ENCODE measurements at regions not wholly inside any gene's neighbourhood (a gene's known extent, or its start where the extent isn't known, plus 50 kb on each side); places are given as distances from the start of the nearest gene placed in this dataset.

GRCh38 chr2:240226672-240227537 lies 86.4 kb upstream of the OTOS start:
- TF ChIP-seq CTCF (IDR thresholded peaks at IDR 0.05; ENCODE audit: low read length) (no peak), EZH2 (optimal IDR thresholded peaks at IDR 0.05; ENCODE audit: low read depth, low read length) (no peak), EZH2phosphoT487 (IDR thresholded peaks at IDR 0.05; ENCODE audit: low read length) (no peak)
